GM23338 (cell line): ENCODE measurements at regions not wholly inside any gene's neighbourhood (a gene's known extent, or its start where the extent isn't known, plus 50 kb on each side); places are given as distances from the start of the nearest gene placed in this dataset.

Experiments used
- ATAC-seq: fragments of 200-7000 bp; cut with Tn5 transposase; 3 replicates; pipeline ENCODE4 v1.9.1; 2020
- DNase-seq: peaks from one replicate; pipeline ENCODE4 v3.0.0-alpha.2; 2015; ENCODE audit warnings: low spot score
- H2AFZ ChIP-seq: fragments of 200-600 bp; sonication (generic); 2 replicates; pipeline ENCODE4 v1.8.0; 2016; ENCODE audit warnings: antibody characterized with exemption, mild to moderate bottlenecking, moderate library complexity
- H3F3A ChIP-seq: fragments of 200-600 bp; sonication (generic); replicated peaks from 2 replicates; pipeline ENCODE4 v1.8.0; 2017; ENCODE audit warnings: antibody characterized with exemption, mixed run types, low read depth
- H3K27ac ChIP-seq: fragments of 200-600 bp; sonication (generic); 2 replicates; pipeline ENCODE4 v1.6.1; 2016; ENCODE audit warnings: low read depth
- H3K27me3 ChIP-seq: fragments of 200-600 bp; sonication (generic); 2 replicates; pipeline ENCODE4 v1.8.0; 2016; ENCODE audit warnings: mild to moderate bottlenecking, mixed run types, moderate library complexity; ENCODE audit not compliant: insufficient read depth
- H3K36me3 ChIP-seq: fragments of 200-600 bp; sonication (generic); 2 replicates; pipeline ENCODE4 v1.8.0; 2016; ENCODE audit warnings: mild to moderate bottlenecking; ENCODE audit not compliant: insufficient read depth
- H3K4me1 ChIP-seq: fragments of 200-600 bp; sonication (generic); 2 replicates; pipeline ENCODE4 v1.8.0; 2016; ENCODE audit warnings: mild to moderate bottlenecking, moderate library complexity; ENCODE audit not compliant: insufficient read depth
- H3K4me2 ChIP-seq: fragments of 200-600 bp; sonication (generic); 2 replicates; pipeline ENCODE4 v1.7.1; 2017; ENCODE audit warnings: mixed run types
- H3K4me3 ChIP-seq: fragments of 200-600 bp; sonication (generic); 2 replicates; pipeline ENCODE4 v1.6.1; 2016; ENCODE audit warnings: mixed run types
- H3K79me2 ChIP-seq: fragments of 200-600 bp; sonication (generic); replicated peaks from 2 replicates; pipeline ENCODE4 v1.8.0; 2017; ENCODE audit warnings: mild to moderate bottlenecking; ENCODE audit not compliant: insufficient read depth
- H3K9me2 ChIP-seq: fragments of 200-600 bp; sonication (generic); 2 replicates; pipeline ENCODE4 v1.8.0; 2017; ENCODE audit not compliant: insufficient read depth
- H4K20me1 ChIP-seq: fragments of 200-600 bp; sonication (generic); replicated peaks from 2 replicates; pipeline ENCODE4 v1.8.0; 2017; ENCODE audit warnings: mild to moderate bottlenecking; ENCODE audit not compliant: insufficient read depth
- H3K27ac Mint-ChIP-seq: 2 replicates; pipeline ENCODE4 v1.8.0; 2020; ENCODE audit warnings: inconsistent platforms, mild to moderate bottlenecking, moderate library complexity, mixed read lengths
- H3K27me3 Mint-ChIP-seq: 3 replicates; pipeline ENCODE4 v1.8.0; 2022; ENCODE audit warnings: low read depth, mild to moderate bottlenecking, moderate library complexity, mixed read lengths, inconsistent platforms; ENCODE audit not compliant: insufficient read depth, poor library complexity
- H3K36me3 Mint-ChIP-seq: 3 replicates; pipeline ENCODE4 v1.8.0; 2021; ENCODE audit warnings: low read depth, mild to moderate bottlenecking, inconsistent platforms, moderate library complexity, mixed read lengths
- H3K4me1 Mint-ChIP-seq: 3 replicates; pipeline ENCODE4 v1.8.0; 2020; ENCODE audit warnings: mild to moderate bottlenecking, inconsistent platforms, mixed read lengths
- H3K4me3 Mint-ChIP-seq: 3 replicates; pipeline ENCODE4 v1.8.0; 2021; ENCODE audit warnings: moderate library complexity, mild to moderate bottlenecking, inconsistent platforms, mixed read lengths
- H3K9me3 Mint-ChIP-seq: 3 replicates; pipeline ENCODE4 v1.8.0; 2020; ENCODE audit warnings: moderate library complexity, mild to moderate bottlenecking, inconsistent platforms, mixed read lengths
- CREB1 ChIP-seq: fragments of 250-450 bp; sonication (Bioruptor Pico); IDR thresholded peaks from 2 replicates; pipeline ENCODE4 v1.5.0; 2020; ENCODE audit warnings: low read depth, mild to moderate bottlenecking, moderate library complexity
- EZH2phosphoT487 ChIP-seq: fragments of 200-600 bp; sonication (generic); IDR thresholded peaks from one replicate; pipeline ENCODE4 v1.8.1; 2018; ENCODE audit warnings: antibody characterized with exemption; ENCODE audit not compliant: unreplicated experiment
- JUNB ChIP-seq: IDR thresholded peaks from one replicate; pipeline ENCODE4 v1.6.1; 2016; ENCODE audit warnings: antibody characterized with exemption; ENCODE audit not compliant: unreplicated experiment
- TF ChIP-seq, protein P1 (sequence below): fragments of 250-450 bp; sonication (Bioruptor Pico); IDR thresholded peaks from 2 replicates; pipeline ENCODE4 v1.5.0; 2020; ENCODE audit warnings: mild to moderate bottlenecking, moderate library complexity
- TF ChIP-seq, protein P2 (sequence below): IDR thresholded peaks from one replicate; pipeline ENCODE4 v1.6.1; 2018; ENCODE audit warnings: antibody characterized with exemption; ENCODE audit not compliant: unreplicated experiment
- TF ChIP-seq, protein P3 (sequence below): IDR thresholded peaks from 2 replicates; pipeline ENCODE4 v1.6.1; 2016; ENCODE audit warnings: antibody characterized with exemption

DNA sequence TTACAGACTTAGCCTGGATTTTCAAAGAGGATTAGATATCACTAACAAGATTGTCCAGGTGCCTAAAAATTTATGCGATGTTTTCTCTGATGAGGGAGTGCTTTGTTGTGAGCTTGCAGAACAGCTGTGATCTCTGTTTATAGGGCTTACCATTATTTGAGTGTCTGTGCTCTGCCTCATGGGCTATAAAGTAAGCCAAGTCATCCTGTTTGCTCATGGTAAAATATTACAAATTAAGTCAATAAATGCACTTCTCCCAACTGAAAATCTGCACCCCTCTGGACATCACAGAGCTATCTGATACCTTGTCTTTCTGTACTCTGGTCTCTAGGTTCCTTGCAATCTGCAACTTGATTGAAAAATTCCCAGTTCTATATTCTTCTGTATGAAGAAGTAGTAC is 293.4 kb upstream of the ACTBL2 start (continued):
- TF ChIP-seq, protein P1, sequence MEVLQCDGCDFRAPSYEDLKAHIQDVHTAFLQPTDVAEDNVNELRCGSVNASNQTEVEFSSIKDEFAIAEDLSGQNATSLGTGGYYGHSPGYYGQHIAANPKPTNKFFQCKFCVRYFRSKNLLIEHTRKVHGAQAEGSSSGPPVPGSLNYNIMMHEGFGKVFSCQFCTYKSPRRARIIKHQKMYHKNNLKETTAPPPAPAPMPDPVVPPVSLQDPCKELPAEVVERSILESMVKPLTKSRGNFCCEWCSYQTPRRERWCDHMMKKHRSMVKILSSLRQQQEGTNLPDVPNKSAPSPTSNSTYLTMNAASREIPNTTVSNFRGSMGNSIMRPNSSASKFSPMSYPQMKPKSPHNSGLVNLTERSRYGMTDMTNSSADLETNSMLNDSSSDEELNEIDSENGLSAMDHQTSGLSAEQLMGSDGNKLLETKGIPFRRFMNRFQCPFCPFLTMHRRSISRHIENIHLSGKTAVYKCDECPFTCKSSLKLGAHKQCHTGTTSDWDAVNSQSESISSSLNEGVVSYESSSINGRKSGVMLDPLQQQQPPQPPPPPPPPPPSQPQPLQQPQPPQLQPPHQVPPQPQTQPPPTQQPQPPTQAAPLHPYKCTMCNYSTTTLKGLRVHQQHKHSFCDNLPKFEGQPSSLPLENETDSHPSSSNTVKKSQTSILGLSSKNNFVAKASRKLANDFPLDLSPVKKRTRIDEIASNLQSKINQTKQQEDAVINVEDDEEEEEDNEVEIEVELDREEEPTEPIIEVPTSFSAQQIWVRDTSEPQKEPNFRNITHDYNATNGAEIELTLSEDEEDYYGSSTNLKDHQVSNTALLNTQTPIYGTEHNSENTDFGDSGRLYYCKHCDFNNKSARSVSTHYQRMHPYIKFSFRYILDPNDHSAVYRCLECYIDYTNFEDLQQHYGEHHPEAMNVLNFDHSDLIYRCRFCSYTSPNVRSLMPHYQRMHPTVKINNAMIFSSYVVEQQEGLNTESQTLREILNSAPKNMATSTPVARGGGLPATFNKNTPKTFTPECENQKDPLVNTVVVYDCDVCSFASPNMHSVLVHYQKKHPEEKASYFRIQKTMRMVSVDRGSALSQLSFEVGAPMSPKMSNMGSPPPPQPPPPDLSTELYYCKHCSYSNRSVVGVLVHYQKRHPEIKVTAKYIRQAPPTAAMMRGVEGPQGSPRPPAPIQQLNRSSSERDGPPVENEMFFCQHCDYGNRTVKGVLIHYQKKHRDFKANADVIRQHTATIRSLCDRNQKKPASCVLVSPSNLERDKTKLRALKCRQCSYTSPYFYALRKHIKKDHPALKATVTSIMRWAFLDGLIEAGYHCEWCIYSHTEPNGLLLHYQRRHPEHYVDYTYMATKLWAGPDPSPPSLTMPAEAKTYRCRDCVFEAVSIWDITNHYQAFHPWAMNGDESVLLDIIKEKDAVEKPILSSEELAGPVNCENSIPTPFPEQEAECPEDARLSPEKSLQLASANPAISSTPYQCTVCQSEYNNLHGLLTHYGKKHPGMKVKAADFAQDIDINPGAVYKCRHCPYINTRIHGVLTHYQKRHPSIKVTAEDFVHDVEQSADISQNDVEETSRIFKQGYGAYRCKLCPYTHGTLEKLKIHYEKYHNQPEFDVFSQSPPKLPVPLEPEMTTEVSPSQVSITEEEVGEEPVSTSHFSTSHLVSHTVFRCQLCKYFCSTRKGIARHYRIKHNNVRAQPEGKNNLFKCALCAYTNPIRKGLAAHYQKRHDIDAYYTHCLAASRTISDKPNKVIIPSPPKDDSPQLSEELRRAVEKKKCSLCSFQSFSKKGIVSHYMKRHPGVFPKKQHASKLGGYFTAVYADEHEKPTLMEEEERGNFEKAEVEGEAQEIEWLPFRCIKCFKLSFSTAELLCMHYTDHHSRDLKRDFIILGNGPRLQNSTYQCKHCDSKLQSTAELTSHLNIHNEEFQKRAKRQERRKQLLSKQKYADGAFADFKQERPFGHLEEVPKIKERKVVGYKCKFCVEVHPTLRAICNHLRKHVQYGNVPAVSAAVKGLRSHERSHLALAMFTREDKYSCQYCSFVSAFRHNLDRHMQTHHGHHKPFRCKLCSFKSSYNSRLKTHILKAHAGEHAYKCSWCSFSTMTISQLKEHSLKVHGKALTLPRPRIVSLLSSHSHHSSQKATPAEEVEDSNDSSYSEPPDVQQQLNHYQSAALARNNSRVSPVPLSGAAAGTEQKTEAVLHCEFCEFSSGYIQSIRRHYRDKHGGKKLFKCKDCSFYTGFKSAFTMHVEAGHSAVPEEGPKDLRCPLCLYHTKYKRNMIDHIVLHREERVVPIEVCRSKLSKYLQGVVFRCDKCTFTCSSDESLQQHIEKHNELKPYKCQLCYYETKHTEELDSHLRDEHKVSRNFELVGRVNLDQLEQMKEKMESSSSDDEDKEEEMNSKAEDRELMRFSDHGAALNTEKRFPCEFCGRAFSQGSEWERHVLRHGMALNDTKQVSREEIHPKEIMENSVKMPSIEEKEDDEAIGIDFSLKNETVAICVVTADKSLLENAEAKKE (CRISPR knock-in tag): no peak

DNA sequence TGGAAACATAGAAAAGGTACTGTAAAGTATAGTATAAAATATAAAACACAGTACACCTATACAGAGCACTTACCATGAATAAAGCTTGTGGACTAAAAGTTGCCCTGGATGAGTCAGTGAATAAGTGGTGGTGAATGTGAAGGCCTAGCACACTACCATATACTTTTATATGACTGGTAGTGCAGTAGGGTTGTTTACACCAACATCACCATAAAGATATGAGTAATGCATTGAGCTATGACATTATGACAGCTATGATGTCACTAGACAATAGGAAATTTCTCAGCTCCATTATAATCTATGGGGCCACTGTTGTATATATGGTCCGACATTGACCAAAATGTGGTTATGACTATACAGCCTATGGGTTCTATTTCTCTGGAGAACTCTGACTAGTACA is 291.8 kb upstream of the ACTBL2 start:
- Histone ChIP-seq H3K4me2 (no peak overlapping the region), H3K79me2 (no peaks in the 10 kb centered on the region), H4K20me1 (no peaks in the 10 kb centered on the region), H2AFZ (no peak overlapping the region), H3K9me2 (peaks cover 5% of the 10 kb centered on the region; the same call in 1 of the 2 replicates), H3K4me1 (no peaks in the 10 kb centered on the region), H3K27ac (no peak overlapping the region), H3K27me3 (no peaks in the 10 kb centered on the region), H3K4me3 (no peak overlapping the region), H3F3A (no peaks in the 10 kb centered on the region), H3K36me3 (no peaks in the 10 kb centered on the region)
- Mint-ChIP-seq H3K27me3 (no peaks in the 10 kb centered on the region), H3K4me1 (peaks cover 6% of the 10 kb centered on the region; the same call in 1 of the 3 replicates), H3K36me3 (no peaks in the 10 kb centered on the region), H3K27ac (no peak overlapping the region), H3K9me3 (no peaks in the 10 kb centered on the region), H3K4me3 (no peak overlapping the region)
- DNase-seq (no peak), ATAC-seq (no peak)
- TF ChIP-seq JUNB (no peak), CREB1 (CRISPR knock-in tag) (no peak), EZH2phosphoT487 (no peak)
- TF ChIP-seq, protein P2, sequence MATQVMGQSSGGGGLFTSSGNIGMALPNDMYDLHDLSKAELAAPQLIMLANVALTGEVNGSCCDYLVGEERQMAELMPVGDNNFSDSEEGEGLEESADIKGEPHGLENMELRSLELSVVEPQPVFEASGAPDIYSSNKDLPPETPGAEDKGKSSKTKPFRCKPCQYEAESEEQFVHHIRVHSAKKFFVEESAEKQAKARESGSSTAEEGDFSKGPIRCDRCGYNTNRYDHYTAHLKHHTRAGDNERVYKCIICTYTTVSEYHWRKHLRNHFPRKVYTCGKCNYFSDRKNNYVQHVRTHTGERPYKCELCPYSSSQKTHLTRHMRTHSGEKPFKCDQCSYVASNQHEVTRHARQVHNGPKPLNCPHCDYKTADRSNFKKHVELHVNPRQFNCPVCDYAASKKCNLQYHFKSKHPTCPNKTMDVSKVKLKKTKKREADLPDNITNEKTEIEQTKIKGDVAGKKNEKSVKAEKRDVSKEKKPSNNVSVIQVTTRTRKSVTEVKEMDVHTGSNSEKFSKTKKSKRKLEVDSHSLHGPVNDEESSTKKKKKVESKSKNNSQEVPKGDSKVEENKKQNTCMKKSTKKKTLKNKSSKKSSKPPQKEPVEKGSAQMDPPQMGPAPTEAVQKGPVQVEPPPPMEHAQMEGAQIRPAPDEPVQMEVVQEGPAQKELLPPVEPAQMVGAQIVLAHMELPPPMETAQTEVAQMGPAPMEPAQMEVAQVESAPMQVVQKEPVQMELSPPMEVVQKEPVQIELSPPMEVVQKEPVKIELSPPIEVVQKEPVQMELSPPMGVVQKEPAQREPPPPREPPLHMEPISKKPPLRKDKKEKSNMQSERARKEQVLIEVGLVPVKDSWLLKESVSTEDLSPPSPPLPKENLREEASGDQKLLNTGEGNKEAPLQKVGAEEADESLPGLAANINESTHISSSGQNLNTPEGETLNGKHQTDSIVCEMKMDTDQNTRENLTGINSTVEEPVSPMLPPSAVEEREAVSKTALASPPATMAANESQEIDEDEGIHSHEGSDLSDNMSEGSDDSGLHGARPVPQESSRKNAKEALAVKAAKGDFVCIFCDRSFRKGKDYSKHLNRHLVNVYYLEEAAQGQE: no peak
- TF ChIP-seq, protein P3, sequence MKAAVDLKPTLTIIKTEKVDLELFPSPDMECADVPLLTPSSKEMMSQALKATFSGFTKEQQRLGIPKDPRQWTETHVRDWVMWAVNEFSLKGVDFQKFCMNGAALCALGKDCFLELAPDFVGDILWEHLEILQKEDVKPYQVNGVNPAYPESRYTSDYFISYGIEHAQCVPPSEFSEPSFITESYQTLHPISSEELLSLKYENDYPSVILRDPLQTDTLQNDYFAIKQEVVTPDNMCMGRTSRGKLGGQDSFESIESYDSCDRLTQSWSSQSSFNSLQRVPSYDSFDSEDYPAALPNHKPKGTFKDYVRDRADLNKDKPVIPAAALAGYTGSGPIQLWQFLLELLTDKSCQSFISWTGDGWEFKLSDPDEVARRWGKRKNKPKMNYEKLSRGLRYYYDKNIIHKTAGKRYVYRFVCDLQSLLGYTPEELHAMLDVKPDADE: no peak
